BLaER1 (cell line): ENCODE measurements at regions not wholly inside any gene's neighbourhood (a gene's known extent, or its start where the extent isn't known, plus 50 kb on each side); places are given as distances from the start of the nearest gene placed in this dataset.
"Not testable (repeated sequence)": the region's sequence is repeated elsewhere in the genome, so short reads cannot be mapped to it uniquely, and the experiment has no call there.

Source experiments
- H3K27ac ChIP-seq: shearing (Covaris generic); formaldehyde crosslinking; 2 replicates; pipeline ENCODE4 v1.8.1; 2022
- H3K27me3 ChIP-seq: shearing (Covaris generic); formaldehyde crosslinking; 2 replicates; pipeline ENCODE4 v1.8.1; 2022
- H3K36me3 ChIP-seq: shearing (Covaris generic); formaldehyde crosslinking; 2 replicates; pipeline ENCODE4 v1.8.1; 2022
- H3K4me1 ChIP-seq: shearing (Covaris generic); formaldehyde crosslinking; 2 replicates; pipeline ENCODE4 v1.8.1; 2022
- H3K4me2 ChIP-seq: shearing (Covaris generic); formaldehyde crosslinking; 2 replicates; pipeline ENCODE4 v1.8.1; 2022
- H3K4me3 ChIP-seq: shearing (Covaris generic); formaldehyde crosslinking; 2 replicates; pipeline ENCODE4 v1.8.1; 2022
- H3K9ac ChIP-seq: shearing (Covaris generic); formaldehyde crosslinking; 2 replicates; pipeline ENCODE4 v1.8.1; 2022
- H3K9me3 ChIP-seq: shearing (Covaris generic); formaldehyde crosslinking; 2 replicates; pipeline ENCODE4 v1.8.1; 2022
- H4K20me1 ChIP-seq: shearing (Covaris generic); formaldehyde crosslinking; 2 replicates; pipeline ENCODE4 v1.8.1; 2022
- Cebpa-rat ChIP-seq: shearing (Covaris generic); IDR thresholded peaks from 2 replicates; pipeline ENCODE4 v1.8.1; 2022

GRCh38 chr1:29391362-29391880, 155.1 kb downstream of the PTPRU start:
- TF ChIP-seq Cebpa-rat: no peak
- Histone ChIP-seq H3K9ac (no peak overlapping the region), H3K27me3 (no peaks in the 10 kb centered on the region), H3K4me2 (no peak overlapping the region), H3K27ac (no peak overlapping the region), H3K4me1 (no peaks in the 10 kb centered on the region), H4K20me1 (no peaks in the 10 kb centered on the region), H3K9me3 (no peaks in the 10 kb centered on the region), H3K36me3 (no peaks in the 10 kb centered on the region), H3K4me3 (no peak overlapping the region)

- no peak for TF ChIP-seq Cebpa-rat
- H3K4me3 ChIP-seq: no peak overlapping the region
- H3K4me2 ChIP-seq: no peak overlapping the region
- H3K9me3 ChIP-seq: no peaks in the 10 kb centered on the region
- no peak overlapping the region for H3K27ac ChIP-seq
- H4K20me1 ChIP-seq: no peaks in the 10 kb centered on the region
- no peaks in the 10 kb centered on the region for H3K4me1 ChIP-seq
- H3K36me3 ChIP-seq: no peaks in the 10 kb centered on the region
- H3K27me3 ChIP-seq: no peaks in the 10 kb centered on the region
- H3K9ac ChIP-seq: no peak overlapping the region
Measured at GRCh38 chr1:29390491-29391361, 154.4 kb downstream of the PTPRU start.

GRCh38 chr1:29390075-29390474, 153.8 kb downstream of the PTPRU start:
- Histone ChIP-seq H3K4me1 (no peaks in the 10 kb centered on the region), H3K36me3 (no peaks in the 10 kb centered on the region), H3K27me3 (no peaks in the 10 kb centered on the region), H3K9ac (no peak overlapping the region), H4K20me1 (no peaks in the 10 kb centered on the region), H3K9me3 (no peaks in the 10 kb centered on the region), H3K27ac (no peak overlapping the region), H3K4me2 (no peak overlapping the region), H3K4me3 (no peak overlapping the region)
- no peak for TF ChIP-seq Cebpa-rat

GRCh38 chr1:29389533-29390041, 153.3 kb downstream of the PTPRU start:
- Histone ChIP-seq H3K9ac (no peak overlapping the region), H3K4me3 (no peak overlapping the region), H3K4me1 (no peaks in the 10 kb centered on the region), H3K27me3 (no peaks in the 10 kb centered on the region), H3K9me3 (no peaks in the 10 kb centered on the region), H3K27ac (no peak overlapping the region), H3K36me3 (no peaks in the 10 kb centered on the region), H4K20me1 (no peaks in the 10 kb centered on the region), H3K4me2 (no peak overlapping the region)
- no peak for TF ChIP-seq Cebpa-rat

- Histone ChIP-seq H4K20me1 (no peaks in the 10 kb centered on the region), H3K9ac (no peak overlapping the region), H3K4me1 (no peaks in the 10 kb centered on the region), H3K4me2 (no peak overlapping the region), H3K36me3 (no peaks in the 10 kb centered on the region), H3K4me3 (no peak overlapping the region), H3K27me3 (no peaks in the 10 kb centered on the region), H3K9me3 (no peaks in the 10 kb centered on the region), H3K27ac (no peak overlapping the region)
- TF ChIP-seq Cebpa-rat: no peak
Measured at GRCh38 chr1:29388884-29389283, 152.6 kb downstream of the PTPRU start.

- Histone ChIP-seq H3K27me3 (no peaks in the 10 kb centered on the region), H3K4me3 (no peak overlapping the region), H3K36me3 (no peaks in the 10 kb centered on the region), H4K20me1 (no peaks in the 10 kb centered on the region), H3K4me1 (no peaks in the 10 kb centered on the region), H3K27ac (no peak overlapping the region), H3K9me3 (no peaks in the 10 kb centered on the region), H3K4me2 (no peak overlapping the region), H3K9ac (no peak overlapping the region)
- no peak for TF ChIP-seq Cebpa-rat
Measured at GRCh38 chr1:29388170-29388569, 151.8 kb downstream of the PTPRU start.

GRCh38 chr1:29387210-29387609, 150.9 kb downstream of the PTPRU start:
- no peak for TF ChIP-seq Cebpa-rat
- no peaks in the 10 kb centered on the region for H3K4me1 ChIP-seq
- H3K9ac ChIP-seq: no peak overlapping the region
- no peaks in the 10 kb centered on the region for H3K27me3 ChIP-seq
- H3K27ac ChIP-seq: no peak overlapping the region
- H4K20me1 ChIP-seq: no peaks in the 10 kb centered on the region
- no peaks in the 10 kb centered on the region for H3K9me3 ChIP-seq
- no peaks in the 10 kb centered on the region for H3K36me3 ChIP-seq
- no peak overlapping the region for H3K4me3 ChIP-seq
- no peak overlapping the region for H3K4me2 ChIP-seq

- H3K4me3 ChIP-seq, H3K9me3 ChIP-seq, H3K27ac ChIP-seq, H3K4me2 ChIP-seq, H3K27me3 ChIP-seq, H3K4me1 ChIP-seq, H3K36me3 ChIP-seq, H4K20me1 ChIP-seq, H3K9ac ChIP-seq: not testable (repeated sequence)
Measured at GRCh38 chr1:29386453-29386852, 150.1 kb downstream of the PTPRU start.

GRCh38 chr1:29385966-29386365, 149.6 kb downstream of the PTPRU start:
- Histone ChIP-seq H3K9me3 (no peaks in the 10 kb centered on the region), H3K4me3 (no peak overlapping the region), H4K20me1 (no peaks in the 10 kb centered on the region), H3K27me3 (no peaks in the 10 kb centered on the region), H3K9ac (no peak overlapping the region), H3K27ac (no peak overlapping the region), H3K36me3 (no peaks in the 10 kb centered on the region), H3K4me2 (no peak overlapping the region), H3K4me1 (no peaks in the 10 kb centered on the region)
- no peak for TF ChIP-seq Cebpa-rat

GRCh38 chr1:29384496-29385015, 148.2 kb downstream of the PTPRU start:
- TF ChIP-seq Cebpa-rat: no peak
- H4K20me1 ChIP-seq: no peaks in the 10 kb centered on the region
- H3K4me1 ChIP-seq: no peaks in the 10 kb centered on the region
- H3K9me3 ChIP-seq: peaks cover 13% of the 10 kb centered on the region
- H3K27me3 ChIP-seq: no peaks in the 10 kb centered on the region
- H3K4me2 ChIP-seq: no peak overlapping the region
- H3K4me3 ChIP-seq: no peak overlapping the region
- no peak overlapping the region for H3K9ac ChIP-seq
- no peak overlapping the region for H3K27ac ChIP-seq
- no peaks in the 10 kb centered on the region for H3K36me3 ChIP-seq
